ENCODE measurements at regions not wholly inside any gene's neighbourhood (a gene's known extent, or its start where the extent isn't known, plus 50 kb on each side); places are given as distances from the start of the nearest gene placed in this dataset.
A peak's percentile ranks its signal among the peaks of the same experiment; 100 is the strongest.

DNA sequence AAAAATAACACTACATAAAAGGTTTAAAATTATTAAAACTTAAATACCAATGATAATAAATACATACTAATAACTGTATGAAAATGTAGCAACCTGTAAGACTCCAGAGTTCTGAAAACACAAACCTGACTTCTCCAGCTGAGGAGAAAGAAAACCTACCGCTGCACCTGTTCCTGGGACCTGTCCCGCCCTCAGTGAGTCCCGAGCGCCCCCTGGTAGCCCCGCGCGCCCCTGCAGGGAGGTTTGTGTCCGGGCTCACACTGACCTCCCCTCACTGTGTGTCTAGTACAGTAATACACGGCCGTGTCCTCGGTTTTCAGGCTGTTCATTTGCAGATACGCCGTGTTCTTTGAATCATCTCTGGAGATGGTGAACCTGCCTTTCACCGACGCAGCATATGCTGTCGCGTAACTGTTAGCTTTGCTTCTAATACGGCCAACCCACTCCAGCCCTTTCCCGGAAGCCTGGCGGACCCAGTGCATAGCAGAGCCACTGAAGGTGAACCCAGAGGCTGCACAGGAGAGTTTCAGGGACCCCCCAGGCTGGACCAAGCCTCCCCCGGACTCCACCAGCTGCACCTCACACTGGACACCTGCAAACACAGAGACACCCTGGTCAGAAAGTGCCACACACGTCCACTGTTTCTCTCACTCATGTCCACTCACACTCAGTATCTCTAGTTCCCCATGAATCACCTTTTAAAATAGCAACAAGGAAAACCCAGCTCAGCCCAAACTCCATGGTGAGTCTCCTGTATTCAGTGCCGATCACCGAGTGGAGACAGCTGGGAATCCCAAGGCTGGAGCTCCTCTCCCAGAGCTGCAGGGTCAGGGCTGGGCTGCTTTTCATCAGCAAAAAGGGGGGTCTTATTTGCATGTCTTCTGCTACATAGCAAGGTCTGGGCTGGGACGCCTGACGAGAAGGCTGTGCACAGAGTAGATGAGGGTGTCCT is 1276.3 kb downstream of the TMEM121 start:
- peak overlapping the region; percentile 33 for H3K4me3 ChIP-seq (ENCODE audit: low read depth, low read length)
- Mint-ChIP-seq H3K27ac (ENCODE audit: unreplicated experiment) (no peak overlapping the region), H3K27me3 (ENCODE audit: insufficient read depth, unreplicated experiment) (peaks cover 10% of the 10 kb centered on the region), H3K36me3 (ENCODE audit: insufficient read depth, unreplicated experiment) (no peaks in the 10 kb centered on the region), H3K4me1 (ENCODE audit: low read depth, unreplicated experiment) (no peaks in the 10 kb centered on the region), H3K9me3 (ENCODE audit: unreplicated experiment) (no peaks in the 10 kb centered on the region), H3K4me3 (ENCODE audit: unreplicated experiment) (peak overlapping the region; percentile 68)
- intact Hi-C loops (cut with micrococcal nuclease; ENCODE audit: unreplicated experiment), result loop anchor here (1.0 kb wide), 1 partner anchor 40 kb away; no protein-coding TSS in a partner anchor
- no peaks in the 10 kb centered on the region for H3K9me3 ChIP-seq
- peak; percentile 74 to 84 for DNase-seq
- H3K4me1 ChIP-seq, result no peaks in the 10 kb centered on the region
- no peaks in the 10 kb centered on the region for H3K36me3 ChIP-seq (ENCODE audit: control insufficient read depth, insufficient read depth, low read length)
- no peaks in the 10 kb centered on the region; the same call in 1 of the 2 replicates for H3K27me3 ChIP-seq (replicated peaks; ENCODE audit: control insufficient read depth, insufficient read depth, low read length)
- CTCF ChIA-PET, result interaction anchor here (0.8 to 2.3 kb wide), 3 partner anchors 28 to 70 kb away, joined by 3 to 19 read pairs (median 3); no protein-coding TSS in a partner anchor
- POLR2A ChIA-PET, result no interaction called here
- TF ChIP-seq, protein P1, sequence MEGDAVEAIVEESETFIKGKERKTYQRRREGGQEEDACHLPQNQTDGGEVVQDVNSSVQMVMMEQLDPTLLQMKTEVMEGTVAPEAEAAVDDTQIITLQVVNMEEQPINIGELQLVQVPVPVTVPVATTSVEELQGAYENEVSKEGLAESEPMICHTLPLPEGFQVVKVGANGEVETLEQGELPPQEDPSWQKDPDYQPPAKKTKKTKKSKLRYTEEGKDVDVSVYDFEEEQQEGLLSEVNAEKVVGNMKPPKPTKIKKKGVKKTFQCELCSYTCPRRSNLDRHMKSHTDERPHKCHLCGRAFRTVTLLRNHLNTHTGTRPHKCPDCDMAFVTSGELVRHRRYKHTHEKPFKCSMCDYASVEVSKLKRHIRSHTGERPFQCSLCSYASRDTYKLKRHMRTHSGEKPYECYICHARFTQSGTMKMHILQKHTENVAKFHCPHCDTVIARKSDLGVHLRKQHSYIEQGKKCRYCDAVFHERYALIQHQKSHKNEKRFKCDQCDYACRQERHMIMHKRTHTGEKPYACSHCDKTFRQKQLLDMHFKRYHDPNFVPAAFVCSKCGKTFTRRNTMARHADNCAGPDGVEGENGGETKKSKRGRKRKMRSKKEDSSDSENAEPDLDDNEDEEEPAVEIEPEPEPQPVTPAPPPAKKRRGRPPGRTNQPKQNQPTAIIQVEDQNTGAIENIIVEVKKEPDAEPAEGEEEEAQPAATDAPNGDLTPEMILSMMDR (IDR thresholded peaks at IDR 0.05; ENCODE audit: insufficient read depth in 1 of 2, low read depth in 1 of 2, low read length in 1 of 2, severe bottlenecking in 1 of 2, unreplicated experiment in 1 of 2), result peak; percentile 74 to 81
- no TSS peak for BruUV-seq (replicated peaks)

- DNase-seq, result no peak
- Histone ChIP-seq H3K4me1 (no peaks in the 10 kb centered on the region), H3K36me3 (ENCODE audit: control insufficient read depth, insufficient read depth, low read length) (no peaks in the 10 kb centered on the region), H3K27me3 (replicated peaks; ENCODE audit: control insufficient read depth, insufficient read depth, low read length) (no peaks in the 10 kb centered on the region; the same call in 1 of the 2 replicates), H3K9me3 (no peaks in the 10 kb centered on the region), H3K4me3 (ENCODE audit: low read depth, low read length) (no peak overlapping the region)
- Mint-ChIP-seq H3K4me3 (ENCODE audit: unreplicated experiment) (no peak overlapping the region), H3K9me3 (ENCODE audit: unreplicated experiment) (no peaks in the 10 kb centered on the region), H3K27ac (ENCODE audit: unreplicated experiment) (no peak overlapping the region), H3K36me3 (ENCODE audit: insufficient read depth, unreplicated experiment) (no peaks in the 10 kb centered on the region), H3K27me3 (ENCODE audit: insufficient read depth, unreplicated experiment) (peaks cover 8% of the 10 kb centered on the region), H3K4me1 (ENCODE audit: low read depth, unreplicated experiment) (no peaks in the 10 kb centered on the region)
- TF ChIP-seq, protein P1 (IDR thresholded peaks at IDR 0.05; ENCODE audit: insufficient read depth in 1 of 2, low read depth in 1 of 2, low read length in 1 of 2, severe bottlenecking in 1 of 2, unreplicated experiment in 1 of 2), result no peak
- intact Hi-C loops (cut with micrococcal nuclease; ENCODE audit: unreplicated experiment), result no loop called here
- CTCF ChIA-PET, result interaction anchor here (2.3 kb wide), 1 partner anchor 28 kb away, joined by 19 read pairs; no protein-coding TSS in a partner anchor
- BruUV-seq (replicated peaks), result no TSS peak
- POLR2A ChIA-PET, result no interaction called here
Measured at GRCh38 chr14:106803379-106803778, 1277.0 kb downstream of the TMEM121 start.

- H3K36me3 Mint-ChIP-seq (ENCODE audit: insufficient read depth, unreplicated experiment), result no peaks in the 10 kb centered on the region
Measured at GRCh38 chr14:106807493-106807892, 1281.1 kb downstream of the TMEM121 start.

More at GRCh38 chr14:106807493-106807892, 1281.1 kb downstream of the TMEM121 start:
- no peak overlapping the region for H3K4me3 Mint-ChIP-seq (ENCODE audit: unreplicated experiment)
- no peaks in the 10 kb centered on the region for H3K9me3 Mint-ChIP-seq (ENCODE audit: unreplicated experiment)
- no peaks in the 10 kb centered on the region for H3K4me1 Mint-ChIP-seq (ENCODE audit: low read depth, unreplicated experiment)
- intact Hi-C loops (cut with micrococcal nuclease; ENCODE audit: unreplicated experiment), result no loop called here
- Histone ChIP-seq H3K27me3 (replicated peaks; ENCODE audit: control insufficient read depth, insufficient read depth, low read length) (no peaks in the 10 kb centered on the region; the same call in 1 of the 2 replicates), H3K9me3 (no peaks in the 10 kb centered on the region), H3K36me3 (ENCODE audit: control insufficient read depth, insufficient read depth, low read length) (no peaks in the 10 kb centered on the region), H3K4me1 (no peaks in the 10 kb centered on the region), H3K4me3 (ENCODE audit: low read depth, low read length) (no peak overlapping the region)
- H3K27ac Mint-ChIP-seq (ENCODE audit: unreplicated experiment), result no peak overlapping the region
- no peak for DNase-seq
- no TSS peak for BruUV-seq (replicated peaks)
- ChIA-PET CTCF (interaction anchor here (0.6 kb wide), 1 partner anchor 23 kb away, joined by 4 read pairs; no protein-coding TSS in a partner anchor), POLR2A (no interaction called here)
- no peaks in the 10 kb centered on the region for H3K27me3 Mint-ChIP-seq (ENCODE audit: insufficient read depth, unreplicated experiment)
- TF ChIP-seq, protein P1 (IDR thresholded peaks at IDR 0.05; ENCODE audit: insufficient read depth in 1 of 2, low read depth in 1 of 2, low read length in 1 of 2, severe bottlenecking in 1 of 2, unreplicated experiment in 1 of 2), result no peak
